ENCODE measurements at regions not wholly inside any gene's neighbourhood (a gene's known extent, or its start where the extent isn't known, plus 50 kb on each side); places are given as distances from the start of the nearest gene placed in this dataset.

DNA sequence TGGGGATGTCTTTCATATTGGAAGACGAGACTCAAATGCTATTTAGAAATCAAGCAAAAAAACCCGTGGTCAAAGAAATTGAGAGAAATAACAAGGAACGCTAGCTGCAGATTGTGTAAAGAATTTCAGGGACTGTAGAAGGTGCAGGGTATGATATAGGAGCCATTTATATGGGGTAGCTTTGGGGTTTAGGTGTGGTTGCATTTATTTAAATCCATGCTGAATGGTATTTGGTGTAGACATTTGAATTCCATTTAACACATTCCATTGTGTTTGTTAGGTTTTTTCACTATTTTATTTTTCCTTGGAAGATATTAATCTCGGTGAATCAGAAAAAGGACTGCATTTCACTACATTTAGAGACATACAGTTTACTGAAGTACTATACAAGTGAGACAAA is 341.0 kb upstream of the GALNTL6 start:
- ChIA-PET POLR2A (no interaction called here), CTCF (no interaction called here)
- TF ChIP-seq CTCF (IDR thresholded peaks at IDR 0.05; ENCODE audit: low read depth, low read length): no peak
- Histone ChIP-seq H3K27me3 (ENCODE audit: control insufficient read depth, insufficient read depth, low read length) (no peaks in the 10 kb centered on the region), H3K27ac (ENCODE audit: low read depth, low read length) (no peak overlapping the region), H3K9me3 (ENCODE audit: control insufficient read depth, insufficient read depth, low read length) (no peaks in the 10 kb centered on the region; the same call in 1 of the 2 replicates), H3K4me3 (ENCODE audit: low read depth, low read length) (no peak overlapping the region)
- no peak for DNase-seq (ENCODE audit: low read depth, low spot score)

- POLR2A ChIA-PET: no interaction called here
- CTCF ChIA-PET: no interaction called here
- H3K27ac ChIP-seq (ENCODE audit: low read depth, low read length): no peak overlapping the region
- no peak for TF ChIP-seq CTCF (IDR thresholded peaks at IDR 0.05; ENCODE audit: low read depth, low read length)
- peaks cover 4% of the 10 kb centered on the region; the same call in 1 of the 2 replicates for H3K9me3 ChIP-seq (ENCODE audit: control insufficient read depth, insufficient read depth, low read length)
- DNase-seq (ENCODE audit: low read depth, low spot score): no peak
- no peak overlapping the region for H3K4me3 ChIP-seq (ENCODE audit: low read depth, low read length)
- no peaks in the 10 kb centered on the region for H3K27me3 ChIP-seq (ENCODE audit: control insufficient read depth, insufficient read depth, low read length)
Measured at GRCh38 chr4:171464499-171464898, 348.7 kb upstream of the GALNTL6 start.

DNA sequence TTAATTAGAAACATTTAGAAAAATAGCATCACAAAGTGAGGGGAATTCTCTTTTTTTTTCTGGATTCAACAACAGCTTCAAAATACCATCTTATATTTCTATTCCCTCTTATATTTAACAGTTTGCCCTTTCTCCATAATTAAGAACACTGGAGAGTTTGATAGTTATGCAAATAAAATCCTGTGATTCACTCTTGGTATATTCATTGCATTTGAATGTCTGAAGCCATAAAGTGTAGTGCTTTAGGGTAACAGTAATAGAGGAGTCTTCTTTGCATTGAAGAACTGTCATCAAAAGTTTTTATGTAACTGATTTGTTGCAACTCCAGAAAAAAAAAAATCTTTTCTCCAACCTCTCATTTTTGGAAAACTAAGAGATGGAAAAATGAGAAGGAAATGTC is 352.0 kb upstream of the GALNTL6 start:
- no peaks in the 10 kb centered on the region for H3K27me3 ChIP-seq (ENCODE audit: control insufficient read depth, insufficient read depth, low read length)
- DNase-seq (ENCODE audit: low read depth, low spot score): no peak
- no peak overlapping the region for H3K4me3 ChIP-seq (ENCODE audit: low read depth, low read length)
- H3K27ac ChIP-seq (ENCODE audit: low read depth, low read length): no peak overlapping the region
- CTCF ChIA-PET: no interaction called here
- POLR2A ChIA-PET: no interaction called here
- TF ChIP-seq CTCF (IDR thresholded peaks at IDR 0.05; ENCODE audit: low read depth, low read length): no peak
- peaks cover 4% of the 10 kb centered on the region; the same call in 1 of the 2 replicates for H3K9me3 ChIP-seq (ENCODE audit: control insufficient read depth, insufficient read depth, low read length)

GRCh38 chr4:171448919-171449481 is 364.2 kb upstream of the GALNTL6 start:
- POLR2A ChIA-PET: no interaction called here
- Histone ChIP-seq H3K9me3 (ENCODE audit: control insufficient read depth, insufficient read depth, low read length) (peaks cover 5% of the 10 kb centered on the region; the same call in 1 of the 2 replicates), H3K27me3 (ENCODE audit: control insufficient read depth, insufficient read depth, low read length) (no peaks in the 10 kb centered on the region), H3K4me3 (ENCODE audit: low read depth, low read length) (no peak overlapping the region), H3K27ac (ENCODE audit: low read depth, low read length) (no peak overlapping the region)
- DNase-seq (ENCODE audit: low read depth, low spot score): no peak
- CTCF ChIA-PET: no interaction called here
- TF ChIP-seq CTCF (IDR thresholded peaks at IDR 0.05; ENCODE audit: low read depth, low read length): no peak

DNA sequence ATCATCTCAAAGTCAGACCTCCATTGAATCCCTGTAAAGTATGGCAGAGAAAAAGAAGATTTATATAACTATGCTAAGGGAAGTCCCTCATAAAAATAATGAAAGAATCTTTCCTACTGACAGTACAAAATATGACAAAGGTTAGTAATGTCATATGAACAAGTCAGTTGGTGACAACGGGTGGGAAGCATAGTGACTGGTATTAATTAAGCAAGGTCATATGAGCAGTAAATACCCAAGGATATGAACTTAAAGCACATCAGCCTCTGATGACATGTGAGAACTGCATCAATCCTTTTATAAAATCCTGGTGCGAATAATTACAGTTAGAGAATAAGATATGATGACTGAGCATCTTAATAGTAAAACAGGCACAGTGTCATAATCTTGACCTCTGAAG is 364.8 kb upstream of the GALNTL6 start:
- no peak for DNase-seq (ENCODE audit: low read depth, low spot score)
- CTCF ChIA-PET: no interaction called here
- no peak for TF ChIP-seq CTCF (IDR thresholded peaks at IDR 0.05; ENCODE audit: low read depth, low read length)
- H3K4me3 ChIP-seq (ENCODE audit: low read depth, low read length): no peak overlapping the region
- H3K9me3 ChIP-seq (ENCODE audit: control insufficient read depth, insufficient read depth, low read length): peaks cover 6% of the 10 kb centered on the region; the same call in 1 of the 2 replicates
- H3K27ac ChIP-seq (ENCODE audit: low read depth, low read length): no peak overlapping the region
- POLR2A ChIA-PET: no interaction called here
- no peaks in the 10 kb centered on the region for H3K27me3 ChIP-seq (ENCODE audit: control insufficient read depth, insufficient read depth, low read length)
